GM12872 (cell line): ENCODE measurements at regions not wholly inside any gene's neighbourhood (a gene's known extent, or its start where the extent isn't known, plus 50 kb on each side); places are given as distances from the start of the nearest gene placed in this dataset.

ENCODE experiments used
- CTCF ChIP-seq: IDR thresholded peaks from 3 replicates; pipeline ENCODE4 v1.5.1; 2011; ENCODE audit warnings: low read depth, mild to moderate bottlenecking, low read length, moderate library complexity; ENCODE audit not compliant: insufficient read depth

GRCh38 chr16:27650073-27650701 lies 100.2 kb downstream of the KATNIP start:
- TF ChIP-seq CTCF, result no peak

- TF ChIP-seq CTCF, result no peak
Observed at GRCh38 chr16:27651301-27651700, 101.4 kb downstream of the KATNIP start.

GRCh38 chr16:27657811-27658210 lies 107.9 kb downstream of the KATNIP start:
- TF ChIP-seq CTCF, result no peak

- TF ChIP-seq CTCF, result no peak
Observed at GRCh38 chr16:27660507-27660906, 110.6 kb downstream of the KATNIP start.

GRCh38 chr16:27665881-27666280 lies 115.9 kb downstream of the KATNIP start:
- TF ChIP-seq CTCF, result no peak

- no peak for TF ChIP-seq CTCF
Observed at GRCh38 chr16:27670071-27670810, 120.3 kb downstream of the KATNIP start.

GRCh38 chr16:27671410-27671809 lies 121.5 kb downstream of the KATNIP start:
- TF ChIP-seq CTCF, result no peak; the same call in 2 of the 3 replicates
